AG04449 (cell line): ENCODE measurements at regions not wholly inside any gene's neighbourhood (a gene's known extent, or its start where the extent isn't known, plus 50 kb on each side); places are given as distances from the start of the nearest gene placed in this dataset.

Source experiments
- CTCF ChIA-PET: fragments of 350-600 bp; formaldehyde crosslinking; extraction: SDS; loops from one replicate; lab custom pipeline; 2021; ENCODE audit warnings: antibody characterized with exemption; lab: Yijun Ruan, JAX
- POLR2A ChIA-PET: fragments of 400-600, 350-600 bp; formaldehyde crosslinking; extraction: SDS; loops from one replicate; lab custom pipeline; 2020; ENCODE audit warnings: antibody characterized with exemption, inconsistent platforms; lab: Yijun Ruan, JAX
- DNase-seq: peaks from one replicate; pipeline ENCODE4 v3.0.0-alpha.2; 2010; ENCODE audit warnings: low read depth, low spot score
- H3K4me3 ChIP-seq: 2 replicates; pipeline ENCODE4 v1.5.1; 2011; ENCODE audit warnings: low read depth, mild to moderate bottlenecking, control low read depth, low read length
- CTCF ChIP-seq: IDR thresholded peaks from one replicate; pipeline ENCODE4 v1.5.1; 2011; ENCODE audit warnings: mild to moderate bottlenecking, moderate library complexity, low read length, control low read depth, inconsistent platforms; ENCODE audit not compliant: insufficient read depth; ENCODE audit errors: missing control alignments

DNA sequence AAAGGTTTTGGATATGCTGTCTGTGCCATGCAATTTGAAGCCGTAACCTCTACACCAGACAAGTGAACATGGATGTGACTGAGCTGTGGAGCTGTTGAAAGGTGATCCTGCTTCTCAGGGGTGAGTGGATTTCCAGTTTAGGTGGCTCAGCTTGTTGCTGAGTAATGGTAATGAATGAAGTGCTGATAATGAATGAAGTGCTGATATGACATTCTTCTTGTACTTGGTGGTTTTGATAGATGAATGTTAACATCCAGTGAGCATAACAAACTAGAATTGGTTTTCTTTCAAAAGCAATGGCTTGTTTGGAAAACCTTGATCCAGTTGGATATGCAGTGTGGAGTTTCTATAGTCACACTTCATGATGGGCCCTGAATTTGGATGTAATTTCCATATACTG is 89.7 kb upstream of the FZD8 start:
- CTCF ChIA-PET, result no interaction called here
- POLR2A ChIA-PET, result no interaction called here
- DNase-seq, result no peak
- TF ChIP-seq CTCF, result no peak
- H3K4me3 ChIP-seq, result no peak overlapping the region

- DNase-seq, result no peak
- POLR2A ChIA-PET, result no interaction called here
- CTCF ChIA-PET, result no interaction called here
- H3K4me3 ChIP-seq, result no peak overlapping the region
- TF ChIP-seq CTCF, result no peak
Observed at GRCh38 chr10:35728341-35728740, 86.2 kb upstream of the FZD8 start.

DNA sequence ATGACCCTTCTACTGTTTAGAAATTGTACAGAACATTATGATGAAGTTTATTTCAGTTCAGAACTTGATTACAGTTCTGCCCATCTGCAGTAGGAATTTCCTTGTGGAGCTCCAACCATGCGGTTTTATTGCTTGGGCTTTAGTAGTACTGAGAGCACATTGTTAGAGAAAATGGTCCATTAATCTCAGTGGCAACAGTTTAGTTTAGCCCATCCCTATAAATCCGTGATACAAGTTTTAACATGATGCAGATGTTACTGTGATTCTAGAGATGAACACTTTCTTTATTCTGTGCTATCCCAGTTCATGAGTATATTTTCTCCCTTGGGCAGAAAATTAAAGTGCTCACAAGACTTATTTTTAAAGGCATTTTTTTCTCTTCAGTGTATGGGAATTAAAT is 84.8 kb upstream of the FZD8 start:
- H3K4me3 ChIP-seq, result no peak overlapping the region
- no peak for DNase-seq
- no peak for TF ChIP-seq CTCF
- CTCF ChIA-PET, result interaction anchor here (1.0 kb wide), 1 partner anchor 16 kb away, joined by 4 read pairs; no protein-coding TSS in a partner anchor
- POLR2A ChIA-PET, result no interaction called here

GRCh38 chr10:35723992-35724391 is 81.9 kb upstream of the FZD8 start:
- TF ChIP-seq CTCF, result no peak
- no peak overlapping the region for H3K4me3 ChIP-seq
- POLR2A ChIA-PET, result no interaction called here
- no peak for DNase-seq
- CTCF ChIA-PET, result no interaction called here

- no peak overlapping the region for H3K4me3 ChIP-seq
- ChIA-PET POLR2A (no interaction called here), CTCF (no interaction called here)
- DNase-seq, result no peak
- no peak for TF ChIP-seq CTCF
Observed at GRCh38 chr10:35723059-35723458, 81.0 kb upstream of the FZD8 start.

- no peak for DNase-seq
- H3K4me3 ChIP-seq, result no peak overlapping the region
- ChIA-PET POLR2A (no interaction called here), CTCF (no interaction called here)
- TF ChIP-seq CTCF, result no peak
Observed at GRCh38 chr10:35722636-35723035, 80.5 kb upstream of the FZD8 start.
